Chondrocyte (in vitro differentiated cells): ENCODE measurements at regions not wholly inside any gene's neighbourhood (a gene's known extent, or its start where the extent isn't known, plus 50 kb on each side); places are given as distances from the start of the nearest gene placed in this dataset.

Experiments used
- DNase-seq: peaks from one replicate; pipeline ENCODE4 v3.0.0; 2021; ENCODE audit warnings: mixed read lengths, low spot score
- H3K27ac Mint-ChIP-seq: one replicate; pipeline ENCODE4 v1.8.0; 2021; ENCODE audit warnings: mild to moderate bottlenecking, moderate library complexity, mixed read lengths; ENCODE audit not compliant: unreplicated experiment
- H3K27me3 Mint-ChIP-seq: 2 replicates; pipeline ENCODE4 v1.8.0; 2021; ENCODE audit warnings: low read depth, mixed read lengths
- H3K36me3 Mint-ChIP-seq: 2 replicates; pipeline ENCODE4 v1.8.0; 2021; ENCODE audit warnings: low read depth, mixed read lengths
- H3K4me1 Mint-ChIP-seq: 2 replicates; pipeline ENCODE4 v1.8.0; 2021; ENCODE audit warnings: low read depth, mild to moderate bottlenecking, mixed read lengths
- H3K4me3 Mint-ChIP-seq: one replicate; pipeline ENCODE4 v1.8.0; 2021; ENCODE audit warnings: mild to moderate bottlenecking, moderate library complexity, mixed read lengths; ENCODE audit not compliant: unreplicated experiment
- H3K9me3 Mint-ChIP-seq: 2 replicates; pipeline ENCODE4 v1.8.0; 2021; ENCODE audit warnings: low read depth, mixed read lengths
- CTCF ChIP-seq: fragments of 200-600 bp; sonication (generic); IDR thresholded peaks from 2 replicates; pipeline ENCODE4 v1.5.0; 2021; ENCODE audit warnings: antibody characterized with exemption, mild to moderate bottlenecking, moderate library complexity

DNA sequence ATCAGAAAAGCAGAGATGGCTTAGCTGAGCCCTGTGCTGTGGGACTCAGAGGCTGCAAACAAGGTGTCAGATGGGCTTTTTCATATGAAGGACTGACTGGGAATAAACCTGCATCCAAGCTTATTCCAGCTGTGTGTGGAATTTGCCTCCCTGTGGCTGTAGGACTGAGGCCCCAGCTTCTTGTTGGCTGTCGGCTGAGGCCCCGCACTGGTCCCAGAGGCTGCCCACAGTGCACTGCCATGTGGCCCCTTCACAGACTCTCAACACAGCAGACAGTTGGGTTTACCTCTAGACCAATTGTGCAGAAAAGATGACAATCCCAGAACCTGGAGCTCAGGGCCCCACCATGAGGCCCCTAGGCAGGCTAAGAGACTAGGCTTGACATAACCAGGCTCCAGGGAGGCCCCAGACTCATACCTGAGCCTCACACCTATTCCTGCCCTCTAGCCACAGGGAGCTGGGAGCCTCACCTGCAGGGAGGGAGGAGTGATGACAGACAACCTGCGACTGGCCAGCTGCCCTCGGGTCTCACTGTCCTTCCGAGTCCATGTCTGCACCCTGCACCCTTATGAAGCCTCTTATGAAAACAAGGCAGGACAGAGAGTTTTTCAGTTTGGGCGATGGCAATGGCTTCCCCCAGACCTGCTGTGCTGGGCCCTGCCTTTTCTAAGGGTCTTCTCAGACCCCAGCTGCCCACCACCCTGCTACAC, 615.5 kb downstream of the NPHP4 start:
- DNase-seq: no peak
- no peaks in the 10 kb centered on the region for H3K36me3 Mint-ChIP-seq
- no peaks in the 10 kb centered on the region for H3K27me3 Mint-ChIP-seq
- peaks cover 44% of the 10 kb centered on the region for H3K9me3 Mint-ChIP-seq
- H3K27ac Mint-ChIP-seq: no peak overlapping the region
- no peak for TF ChIP-seq CTCF
- H3K4me1 Mint-ChIP-seq: no peaks in the 10 kb centered on the region
- H3K4me3 Mint-ChIP-seq: no peak overlapping the region

GRCh38 chr1:5375481-5375880, 616.7 kb downstream of the NPHP4 start:
- Mint-ChIP-seq H3K36me3 (no peaks in the 10 kb centered on the region), H3K4me3 (no peak overlapping the region), H3K27me3 (no peaks in the 10 kb centered on the region), H3K9me3 (peaks cover 53% of the 10 kb centered on the region), H3K27ac (no peak overlapping the region), H3K4me1 (no peaks in the 10 kb centered on the region)
- TF ChIP-seq CTCF: no peak
- no peak for DNase-seq

DNA sequence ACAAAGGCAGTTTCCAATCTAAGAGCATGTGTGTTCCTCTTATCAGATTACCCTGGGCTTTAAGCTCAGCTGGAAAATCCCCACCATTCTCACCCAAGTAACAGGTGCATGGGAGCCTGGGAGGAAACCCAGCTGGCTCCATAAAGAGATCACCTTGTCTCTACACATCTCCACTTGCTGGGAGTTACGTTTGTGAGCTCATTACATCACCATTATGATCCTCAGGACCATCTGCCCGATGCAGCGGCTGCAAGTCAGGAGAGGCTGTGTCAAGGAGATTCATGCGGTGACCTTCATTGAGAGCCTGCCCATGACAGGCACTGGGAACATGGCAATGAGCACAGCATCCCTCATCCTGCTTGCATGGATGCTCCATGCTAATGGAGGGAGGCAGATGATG, 618.0 kb downstream of the NPHP4 start:
- Mint-ChIP-seq H3K4me3 (no peak overlapping the region), H3K27ac (no peak overlapping the region), H3K36me3 (no peaks in the 10 kb centered on the region), H3K27me3 (no peaks in the 10 kb centered on the region), H3K4me1 (no peaks in the 10 kb centered on the region), H3K9me3 (peaks cover 60% of the 10 kb centered on the region)
- no peak for TF ChIP-seq CTCF
- no peak for DNase-seq

GRCh38 chr1:5373281-5373680, 618.9 kb downstream of the NPHP4 start:
- DNase-seq: no peak
- no peak for TF ChIP-seq CTCF
- H3K4me1 Mint-ChIP-seq: no peaks in the 10 kb centered on the region
- H3K27ac Mint-ChIP-seq: no peak overlapping the region
- no peaks in the 10 kb centered on the region for H3K27me3 Mint-ChIP-seq
- H3K4me3 Mint-ChIP-seq: no peak overlapping the region
- H3K36me3 Mint-ChIP-seq: no peaks in the 10 kb centered on the region
- peaks cover 56% of the 10 kb centered on the region for H3K9me3 Mint-ChIP-seq

- DNase-seq: no peak
- H3K4me3 Mint-ChIP-seq: no peak overlapping the region
- no peak overlapping the region for H3K27ac Mint-ChIP-seq
- peaks cover 66% of the 10 kb centered on the region for H3K9me3 Mint-ChIP-seq
- H3K27me3 Mint-ChIP-seq: no peaks in the 10 kb centered on the region
- H3K4me1 Mint-ChIP-seq: no peaks in the 10 kb centered on the region
- no peaks in the 10 kb centered on the region for H3K36me3 Mint-ChIP-seq
- TF ChIP-seq CTCF: no peak
Observed at GRCh38 chr1:5371270-5371669, 621.0 kb downstream of the NPHP4 start.
